Colonic mucosa (tissue), 4 donors: ENCODE measurements at regions not wholly inside any gene's neighbourhood (a gene's known extent, or its start where the extent isn't known, plus 50 kb on each side); places are given as distances from the start of the nearest gene placed in this dataset.

Experiments
- DNase-seq: peaks from one replicate; pipeline ENCODE4 v3.0.0-alpha.2; 2020
- H3K27ac ChIP-seq: fragments of 200-600 bp; one replicate; pipeline ENCODE4 v1.8.0; 2021
- H3K27me3 ChIP-seq: fragments of 200-600 bp; one replicate; pipeline ENCODE4 v1.8.0; 2021
- H3K36me3 ChIP-seq: fragments of 200-600 bp; one replicate; pipeline ENCODE4 v1.8.0; 2021
- H3K4me1 ChIP-seq: fragments of 200-600 bp; one replicate; pipeline ENCODE4 v1.8.0; 2021; ENCODE audit warnings: mild to moderate bottlenecking
- H3K4me3 ChIP-seq: fragments of 200-600 bp; one replicate; pipeline ENCODE4 v1.8.0; 2021
- H3K9ac ChIP-seq, 2 donors: one replicate each; pipeline ENCODE4 v1.7.0; 2013; ENCODE audit warnings: control low read depth in 2 of 2, low read depth in 2 of 2, low read length in 2 of 2
- H3K9me3 ChIP-seq: fragments of 200-600 bp; one replicate; pipeline ENCODE4 v1.8.0; 2021
- CTCF ChIP-seq: fragments of 200-600 bp; IDR thresholded peaks from one replicate; pipeline ENCODE4 v1.8.0; 2022; ENCODE audit warnings: antibody characterized with exemption, mild to moderate bottlenecking
- intact Hi-C: fragments of 100-400 bp; cut with DNase I; formaldehyde crosslinking; loops from one replicate; pipeline ENCODE4 v1.14.1; 2022
- donor health status: healthy.
- donor health status: DM: no; HTN: no; CAD: no.
- donor health status: DM: no; HTN: no; CAD: no.

DNA sequence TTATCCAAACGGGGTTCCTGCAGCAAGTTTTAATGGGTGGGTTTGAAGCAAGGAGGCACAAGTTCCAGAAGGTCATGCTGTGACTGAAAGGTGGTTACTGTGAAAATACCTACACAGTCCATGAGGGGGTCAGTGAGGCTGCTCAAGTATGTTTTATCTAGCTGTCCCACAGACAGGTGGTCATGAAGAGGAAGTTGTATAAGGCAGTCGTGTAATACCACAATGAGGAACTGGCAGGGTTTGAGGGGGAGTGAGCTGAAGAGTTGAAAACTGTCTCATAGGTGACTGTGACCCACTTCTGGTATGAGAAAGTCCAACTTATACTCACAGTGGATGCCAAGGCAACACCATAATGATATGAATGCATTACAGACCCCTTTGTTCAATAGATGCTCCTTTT lies 856.8 kb downstream of the OTOL1 start:
- Histone ChIP-seq H3K4me3 (no peak overlapping the region), H3K9ac (no peak overlapping the region), H3K36me3 (no peaks in the 10 kb centered on the region), H3K9me3 (no peaks in the 10 kb centered on the region), H3K4me1 (no peaks in the 10 kb centered on the region), H3K27ac (no peak overlapping the region), H3K27me3 (no peaks in the 10 kb centered on the region)
- intact Hi-C loops, result no loop called here
- no peak for TF ChIP-seq CTCF
- no peak for DNase-seq

DNA sequence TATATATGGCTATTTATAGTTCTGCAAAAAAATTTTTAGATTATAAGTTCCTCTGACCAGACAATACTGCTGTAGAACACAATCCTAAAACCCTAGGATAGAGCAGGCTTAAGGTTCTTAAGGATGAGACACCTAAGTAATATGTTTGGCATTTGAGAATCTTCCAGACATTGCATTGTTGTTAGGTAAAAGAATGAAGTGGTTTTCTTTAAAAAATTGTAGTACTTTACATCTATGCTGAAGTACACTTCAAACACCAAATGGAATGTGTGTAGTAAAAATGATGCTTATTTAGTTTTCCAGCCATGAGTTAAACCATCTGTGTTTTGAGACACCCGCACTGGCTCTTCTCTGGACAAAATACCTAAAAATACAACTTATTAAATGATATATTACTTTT lies 857.7 kb downstream of the OTOL1 start:
- no peak overlapping the region for H3K27ac ChIP-seq
- TF ChIP-seq CTCF, result no peak
- no peaks in the 10 kb centered on the region for H3K9me3 ChIP-seq
- no peak for DNase-seq
- H3K27me3 ChIP-seq, result no peaks in the 10 kb centered on the region
- H3K4me3 ChIP-seq, result no peak overlapping the region
- no peaks in the 10 kb centered on the region for H3K36me3 ChIP-seq
- H3K4me1 ChIP-seq, result no peaks in the 10 kb centered on the region
- intact Hi-C loops, result no loop called here
- no peak overlapping the region for H3K9ac ChIP-seq

DNA sequence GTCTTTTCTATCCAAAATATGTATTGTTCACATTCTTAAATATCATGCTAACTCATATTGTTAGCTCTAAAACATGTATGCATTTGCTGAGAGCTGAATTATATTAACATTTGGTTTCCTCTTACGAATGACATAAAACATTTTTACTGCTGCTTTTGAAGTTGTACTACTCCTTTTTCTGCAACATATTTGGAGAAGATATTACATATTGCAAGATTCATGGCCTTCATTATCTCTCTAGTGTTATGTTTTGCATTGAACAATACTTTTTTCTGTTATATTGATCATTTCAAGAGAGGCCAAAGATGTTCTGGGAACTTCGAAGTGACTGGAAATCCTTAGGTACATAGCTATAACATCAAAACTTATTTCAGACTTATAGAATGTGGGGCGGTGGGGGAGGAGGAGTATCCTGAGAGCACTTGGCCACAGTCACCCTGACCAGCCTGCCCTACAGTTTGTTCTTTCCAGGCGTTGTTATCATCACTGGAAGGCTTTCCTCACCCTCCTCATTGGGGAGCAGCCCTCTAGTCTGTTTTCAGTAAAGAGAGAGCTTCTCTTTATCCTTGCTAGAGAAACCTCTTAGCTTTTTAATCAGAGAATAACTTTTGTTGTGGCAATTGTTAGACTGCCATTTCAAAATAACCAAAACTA lies 868.6 kb downstream of the OTOL1 start:
- intact Hi-C loops, result no loop called here

GRCh38 chr3:162366166-162366766 lies 869.7 kb downstream of the OTOL1 start:
- no peak overlapping the region for H3K9ac ChIP-seq
- no peaks in the 10 kb centered on the region for H3K9me3 ChIP-seq
- no peaks in the 10 kb centered on the region for H3K4me1 ChIP-seq
- H3K27me3 ChIP-seq, result no peaks in the 10 kb centered on the region
- no peak overlapping the region for H3K27ac ChIP-seq
- intact Hi-C loops, result no loop called here
- no peak overlapping the region for H3K4me3 ChIP-seq
- H3K36me3 ChIP-seq, result no peaks in the 10 kb centered on the region
- no peak for DNase-seq
- no peak for TF ChIP-seq CTCF

More for the DNA sequence above, 868.6 kb downstream of the OTOL1 start:
- H3K4me3 ChIP-seq, result no peak overlapping the region
- H3K27me3 ChIP-seq, result no peaks in the 10 kb centered on the region
- no peak overlapping the region for H3K27ac ChIP-seq
- H3K4me1 ChIP-seq, result no peaks in the 10 kb centered on the region
- H3K9me3 ChIP-seq, result no peaks in the 10 kb centered on the region
- H3K9ac ChIP-seq, result no peak overlapping the region
- no peak for TF ChIP-seq CTCF
- no peaks in the 10 kb centered on the region for H3K36me3 ChIP-seq
- no peak for DNase-seq

- intact Hi-C loops, result no loop called here
- Histone ChIP-seq H3K27ac (no peak overlapping the region), H3K4me3 (no peak overlapping the region), H3K36me3 (no peaks in the 10 kb centered on the region), H3K27me3 (no peaks in the 10 kb centered on the region), H3K9ac (no peak overlapping the region), H3K9me3 (no peaks in the 10 kb centered on the region), H3K4me1 (no peaks in the 10 kb centered on the region)
- no peak for TF ChIP-seq CTCF
- no peak for DNase-seq
These were observed 871.0 kb downstream of the OTOL1 start for GRCh38 chr3:162367429-162368260.
